HL-60 (cell line): ENCODE measurements at regions not wholly inside any gene's neighbourhood (a gene's known extent, or its start where the extent isn't known, plus 50 kb on each side); places are given as distances from the start of the nearest gene placed in this dataset.

Experiments
- DNase-seq, 2 experiments: peaks; one replicate each; pipeline ENCODE4 v3.0.0-alpha.2; 2010 to 2020; ENCODE audit warnings: low read depth in 1 of 2, low spot score in 1 of 2
- H3K27ac ChIP-seq: fragments of 250-450 bp; sonication (Bioruptor Pico); replicated peaks from 2 replicates; pipeline ENCODE4 v1.5.1; 2020; ENCODE audit warnings: mild to moderate bottlenecking, moderate library complexity
- H3K27me3 ChIP-seq: fragments of 250-450 bp; sonication (Bioruptor Pico); 2 replicates; pipeline ENCODE4 v1.5.1; 2021; ENCODE audit warnings: mild to moderate bottlenecking, moderate library complexity; ENCODE audit not compliant: insufficient read depth, poor library complexity, severe bottlenecking
- H3K4me3 ChIP-seq: replicated peaks from 2 replicates; pipeline ENCODE4 v1.5.1; 2011; ENCODE audit warnings: mild to moderate bottlenecking, control low read depth, low read length; ENCODE audit not compliant: insufficient read depth
- CTCF ChIP-seq: IDR thresholded peaks from one replicate; pipeline ENCODE4 v1.5.1; 2011; ENCODE audit warnings: low read length, control low read depth, inconsistent platforms; ENCODE audit not compliant: insufficient read depth
- GABPA ChIP-seq: IDR thresholded peaks from 2 replicates; pipeline ENCODE4 v1.6.1; 2012; ENCODE audit warnings: low read depth
- POLR2AphosphoS5 ChIP-seq: IDR thresholded peaks from 2 replicates; pipeline ENCODE4 v1.6.1; 2012; ENCODE audit warnings: low read depth
- REST ChIP-seq: IDR thresholded peaks from 2 replicates; pipeline ENCODE4 v1.6.1; 2012; ENCODE audit warnings: low read depth; ENCODE audit not compliant: insufficient replicate concordance
- SPI1 ChIP-seq: IDR thresholded peaks from 2 replicates; pipeline ENCODE4 v1.6.1; 2012; ENCODE audit warnings: low read depth, mild to moderate bottlenecking, borderline replicate concordance

DNA sequence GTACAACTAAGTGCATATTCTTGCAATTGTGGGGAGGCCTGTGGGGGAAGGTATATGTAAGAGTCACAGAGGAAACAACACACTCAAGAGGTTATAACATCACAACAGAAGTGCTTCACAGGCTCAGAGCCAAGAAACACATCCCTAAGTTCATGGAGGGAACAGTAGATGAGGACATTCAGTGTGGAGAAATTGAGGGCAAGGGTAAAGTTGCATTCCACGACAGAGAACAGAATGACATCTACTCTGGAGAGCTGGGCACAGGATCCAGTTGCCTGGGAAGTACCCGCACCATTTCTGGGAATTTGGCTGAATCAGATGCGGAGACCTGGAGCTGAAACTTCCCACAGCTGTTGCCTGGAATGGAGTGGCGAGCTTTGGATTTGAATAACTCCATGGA, 197.2 kb downstream of the NXNL2 start:
- Histone ChIP-seq H3K27me3 (no peaks in the 10 kb centered on the region), H3K4me3 (no peak overlapping the region), H3K27ac (no peak overlapping the region)
- no peak for DNase-seq
- TF ChIP-seq CTCF (no peak), GABPA (no peak), SPI1 (no peak), REST (no peak), POLR2AphosphoS5 (no peak)

DNA sequence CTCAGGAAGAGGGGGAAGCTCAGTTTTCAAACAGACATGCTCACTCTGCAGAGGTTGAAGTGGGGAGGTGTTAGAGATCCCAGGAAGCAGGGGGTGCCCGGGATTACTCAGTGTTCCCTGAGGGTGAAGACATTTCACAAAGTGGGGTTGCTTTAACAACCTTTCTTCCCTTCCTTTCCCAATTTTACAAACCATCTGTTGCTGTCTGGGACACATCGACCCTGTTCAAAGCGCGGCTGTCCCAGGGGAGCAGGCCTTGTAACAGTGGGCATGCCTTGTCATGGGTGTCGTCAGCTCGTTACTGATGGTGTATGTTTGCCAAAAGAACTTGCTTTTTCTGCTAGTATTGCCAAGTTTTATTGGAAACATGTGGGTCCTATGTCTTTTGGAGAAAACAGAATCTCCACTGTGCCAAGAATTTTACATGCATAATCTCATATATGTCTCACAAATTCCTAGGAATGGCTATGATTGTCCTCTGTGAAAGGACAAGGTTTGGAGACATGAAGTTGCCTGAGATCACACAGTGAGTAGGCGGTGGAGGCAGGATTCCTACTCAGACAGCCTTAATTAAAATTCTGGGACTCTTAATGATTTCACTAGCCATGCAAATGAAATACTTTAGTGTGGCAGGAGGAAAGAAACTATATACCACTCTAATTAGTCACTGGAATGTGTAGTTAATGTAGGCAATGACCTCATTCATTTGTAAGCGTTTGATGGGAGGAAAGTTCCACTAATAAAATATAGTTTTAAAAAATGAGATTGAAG, 198.9 kb downstream of the NXNL2 start:
- TF ChIP-seq GABPA: no peak
- TF ChIP-seq POLR2AphosphoS5: no peak
- TF ChIP-seq CTCF: no peak
- TF ChIP-seq REST: no peak
- TF ChIP-seq SPI1: no peak
- Histone ChIP-seq H3K4me3 (no peak overlapping the region), H3K27me3 (no peaks in the 10 kb centered on the region), H3K27ac (no peak overlapping the region)
- no peak for DNase-seq

GRCh38 chr9:88734527-88734926, 199.5 kb downstream of the NXNL2 start:
- Histone ChIP-seq H3K27me3 (no peaks in the 10 kb centered on the region), H3K27ac (no peak overlapping the region)
- TF ChIP-seq SPI1 (no peak), REST (no peak), GABPA (no peak), POLR2AphosphoS5 (no peak), CTCF (no peak)

More at GRCh38 chr9:88734527-88734926, 199.5 kb downstream of the NXNL2 start:
- H3K4me3 ChIP-seq: no peak overlapping the region
- no peak for DNase-seq
